Tibial nerve (tissue), 4 donors: ENCODE measurements at regions not wholly inside any gene's neighbourhood (a gene's known extent, or its start where the extent isn't known, plus 50 kb on each side); places are given as distances from the start of the nearest gene placed in this dataset.

Source experiments
- DNase-seq, 2 donors: peaks; one replicate each; pipeline ENCODE4 v3.0.0-alpha.2; 2019; ENCODE audit warnings: low spot score in 2 of 2
- H3K27ac ChIP-seq, 4 donors: fragments of 200-600 bp; sonication (generic) in 3 of 4; one replicate each; pipeline ENCODE4 v1.5.1; 2017 to 2019; ENCODE audit warnings: mild to moderate bottlenecking in 1 of 4
- H3K27me3 ChIP-seq, 2 donors: fragments of 200-600 bp; sonication (generic) in 1 of 2; one replicate each; pipeline versions ENCODE4 v1.5.1 to v1.6.0; 2017 to 2019
- H3K36me3 ChIP-seq, 3 donors: fragments of 200-600 bp; sonication (generic); one replicate each; pipeline ENCODE4 v1.5.1; 2018 to 2019
- H3K4me1 ChIP-seq, 4 donors: fragments of 200-600 bp; sonication (generic) in 3 of 4; one replicate each; pipeline ENCODE4 v1.5.1; 2017 to 2019
- H3K4me3 ChIP-seq, 4 donors: fragments of 200-600 bp; sonication (generic) in 3 of 4; one replicate each; pipeline ENCODE4 v1.5.1; 2017 to 2019; ENCODE audit warnings: mild to moderate bottlenecking in 1 of 4, moderate library complexity in 1 of 4
- H3K9me3 ChIP-seq, 4 donors: fragments of 200-600 bp; sonication (generic) in 3 of 4; one replicate each; pipeline ENCODE4 v1.5.1; 2017 to 2019
- CTCF ChIP-seq, 5 experiments: fragments of 200-600 bp in 3 of 5; fragments of 450-650 bp in 2 of 5; sonication (generic) in 3 of 5; IDR thresholded peaks; one replicate each; pipeline ENCODE4 v1.5.1; 2016 to 2019; ENCODE audit warnings: antibody characterized with exemption in 5 of 5, mild to moderate bottlenecking in 3 of 5, moderate library complexity in 2 of 5
- EP300 ChIP-seq, 2 donors: sonication (generic); formaldehyde crosslinking; IDR thresholded peaks; one replicate each; pipeline ENCODE4 v1.6.1; 2017; ENCODE audit warnings: antibody characterized with exemption in 2 of 2, mild to moderate bottlenecking in 1 of 2
- POLR2A ChIP-seq, 2 donors: fragments of 450-650 bp; IDR thresholded peaks; one replicate each; pipeline ENCODE4 v1.6.1; 2017; ENCODE audit warnings: antibody characterized with exemption in 2 of 2, mild to moderate bottlenecking in 2 of 2, moderate library complexity in 2 of 2
- WGBS, 2 donors: methylation state at CpG; one replicate each; pipeline ENCODE4 v1.1.5; 2018; 5-methylcytosine and 5-hydroxymethylcytosine counted together

- Histone ChIP-seq H3K4me3 (no peak overlapping the region), H3K36me3 (no peaks in the 10 kb centered on the region), H3K9me3 (no peaks in the 10 kb centered on the region), H3K27me3 (no peaks in the 10 kb centered on the region), H3K4me1 (peaks cover 0 to 5% (median 2%) of the 10 kb centered on the region in 4 donors), H3K27ac (no peak overlapping the region)
- TF ChIP-seq EP300 (IDR thresholded peaks at IDR 0.05): peak in 1 of 2 donors; percentile 41
- no peak for TF ChIP-seq CTCF (IDR thresholded peaks at IDR 0.05)
- TF ChIP-seq POLR2A (IDR thresholded peaks at IDR 0.05): no peak
- WGBS, 2 donors: 63 to 72% methylated on average over 8 of the region's 8 CpGs
- DNase-seq: peak; percentile 15 to 39
These were observed 365.6 kb downstream of the WDR11 start for GRCh38 chr10:121216721-121217181.

- Histone ChIP-seq H3K9me3 (no peaks in the 10 kb centered on the region), H3K27me3 (no peaks in the 10 kb centered on the region), H3K27ac (no peak overlapping the region), H3K36me3 (no peaks in the 10 kb centered on the region), H3K4me3 (no peak overlapping the region), H3K4me1 (peaks cover 0 to 5% (median 2%) of the 10 kb centered on the region in 4 donors)
- WGBS, 2 donors: 59 to 62% methylated on average over 7 of the region's 7 CpGs
- no peak for DNase-seq
- no peak for TF ChIP-seq EP300 (IDR thresholded peaks at IDR 0.05)
- TF ChIP-seq POLR2A (IDR thresholded peaks at IDR 0.05): no peak
- TF ChIP-seq CTCF (IDR thresholded peaks at IDR 0.05): no peak
These were observed 366.2 kb downstream of the WDR11 start for GRCh38 chr10:121217331-121217730.

- Histone ChIP-seq H3K4me3 (no peak overlapping the region), H3K9me3 (no peaks in the 10 kb centered on the region), H3K36me3 (no peaks in the 10 kb centered on the region), H3K27me3 (no peaks in the 10 kb centered on the region), H3K27ac (no peak overlapping the region), H3K4me1 (peaks cover 0 to 5% (median under 1%) of the 10 kb centered on the region in 4 donors)
- DNase-seq: no peak
- TF ChIP-seq EP300 (IDR thresholded peaks at IDR 0.05): no peak
- no peak for TF ChIP-seq POLR2A (IDR thresholded peaks at IDR 0.05)
- TF ChIP-seq CTCF (IDR thresholded peaks at IDR 0.05): no peak
- 55 to 70% methylated on average over 3 of the region's 3 CpGs for WGBS, 2 donors
These were observed 369.9 kb downstream of the WDR11 start for GRCh38 chr10:121221072-121221471.

GRCh38 chr10:121221991-121222390 lies 370.8 kb downstream of the WDR11 start:
- Histone ChIP-seq H3K9me3 (no peaks in the 10 kb centered on the region), H3K27me3 (no peaks in the 10 kb centered on the region), H3K4me3 (no peak overlapping the region), H3K36me3 (no peaks in the 10 kb centered on the region), H3K27ac (no peak overlapping the region), H3K4me1 (peaks cover 0 to 5% (median 0%) of the 10 kb centered on the region in 4 donors)
- TF ChIP-seq POLR2A (IDR thresholded peaks at IDR 0.05) (no peak), EP300 (IDR thresholded peaks at IDR 0.05) (no peak), CTCF (IDR thresholded peaks at IDR 0.05) (no peak)
- WGBS, 2 donors: 73 to 74% methylated on average over 8 of the region's 8 CpGs
- no peak for DNase-seq

GRCh38 chr10:121222842-121223241 lies 371.7 kb downstream of the WDR11 start:
- no peak for DNase-seq
- Histone ChIP-seq H3K4me3 (no peak overlapping the region), H3K4me1 (no peaks in the 10 kb centered on the region), H3K9me3 (no peaks in the 10 kb centered on the region), H3K27me3 (no peaks in the 10 kb centered on the region), H3K27ac (no peak overlapping the region), H3K36me3 (no peaks in the 10 kb centered on the region)
- 77 to 79% methylated on average over 2 of the region's 2 CpGs for WGBS, 2 donors
- TF ChIP-seq POLR2A (IDR thresholded peaks at IDR 0.05) (no peak), CTCF (IDR thresholded peaks at IDR 0.05) (no peak), EP300 (IDR thresholded peaks at IDR 0.05) (no peak)
